RPMI8226 (cell line): ENCODE measurements at regions not wholly inside any gene's neighbourhood (a gene's known extent, or its start where the extent isn't known, plus 50 kb on each side); places are given as distances from the start of the nearest gene placed in this dataset.
A peak's percentile ranks its signal among the peaks of the same experiment; 100 is the strongest.

ENCODE experiments used
- DNase-seq: peaks from one replicate; pipeline ENCODE4 v3.0.0-alpha.2; 2015

DNA sequence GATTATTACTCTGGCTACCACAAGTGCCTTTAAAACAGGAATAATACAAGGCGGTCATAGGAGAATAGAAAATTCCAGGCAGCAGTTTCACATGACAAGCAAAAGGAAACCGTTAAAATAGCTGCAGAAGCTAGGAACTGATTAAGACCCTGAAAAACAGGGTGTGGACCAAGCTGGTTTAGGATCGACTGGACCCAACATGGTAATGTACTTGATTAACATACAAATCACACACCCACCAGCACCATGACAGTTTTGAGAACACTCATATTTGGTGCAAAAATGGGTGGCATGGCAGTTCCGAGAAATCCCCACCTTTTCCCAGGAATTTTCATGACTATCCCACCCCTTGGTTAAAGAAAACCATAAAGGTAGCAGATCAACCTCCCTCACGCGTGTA lies 51.9 kb upstream of the TMEM163 start:
- no peak for DNase-seq

DNA sequence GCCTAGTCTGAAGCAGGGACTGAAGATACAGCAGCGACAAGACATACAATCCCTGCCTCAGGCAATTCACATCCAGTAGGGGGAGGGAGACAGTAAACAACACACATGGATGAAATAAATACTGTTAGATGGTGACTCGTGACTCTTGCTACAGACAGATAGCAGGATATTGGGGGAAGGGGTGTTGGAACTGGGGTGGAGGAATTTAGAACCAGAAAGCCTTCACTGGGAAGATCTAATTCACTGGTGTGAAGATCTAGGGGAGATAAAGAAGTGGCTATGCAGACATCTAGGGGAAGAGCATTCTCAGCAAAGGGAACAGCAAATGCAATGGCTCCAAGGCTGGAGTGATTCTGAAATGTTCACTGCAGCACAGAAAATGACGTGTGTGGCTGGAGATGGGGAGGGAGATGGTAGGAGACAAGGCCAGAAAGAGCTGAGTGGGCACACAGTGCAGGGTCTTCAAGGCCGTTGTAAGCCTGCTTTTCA lies 52.6 kb upstream of the TMEM163 start:
- no peak for DNase-seq

DNA sequence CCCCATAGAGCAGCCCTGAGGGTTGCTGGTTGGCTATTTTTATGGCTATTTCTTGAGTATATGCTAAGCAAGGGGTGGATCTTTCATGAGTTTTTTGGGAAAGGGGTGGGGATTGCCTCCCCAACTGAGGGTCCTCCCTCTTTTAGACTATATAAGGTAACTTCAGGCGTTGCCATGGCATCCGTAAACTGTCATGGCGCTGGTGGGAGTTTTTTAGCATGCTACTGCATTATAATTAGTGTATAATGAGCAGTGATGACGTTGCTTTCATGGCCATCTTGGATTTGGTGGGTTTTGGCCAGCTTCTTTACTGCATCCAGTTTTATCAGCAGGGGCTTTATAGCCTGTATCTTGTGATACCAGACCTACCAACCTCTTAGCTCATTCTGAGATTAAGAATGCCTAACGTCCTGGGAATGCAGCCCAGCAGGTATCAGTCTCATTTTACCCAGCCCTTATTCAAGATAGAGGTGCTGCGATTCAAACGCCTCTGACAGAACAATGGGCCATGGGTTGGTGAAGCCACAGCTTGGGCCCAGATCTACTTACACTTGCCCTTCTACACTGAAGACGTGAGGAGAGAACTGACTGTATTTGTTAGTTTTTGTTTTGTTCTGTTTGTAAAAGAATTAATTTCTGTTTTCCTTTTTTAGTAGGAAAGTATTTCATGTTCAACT lies 53.8 kb upstream of the TMEM163 start:
- no peak for DNase-seq

DNA sequence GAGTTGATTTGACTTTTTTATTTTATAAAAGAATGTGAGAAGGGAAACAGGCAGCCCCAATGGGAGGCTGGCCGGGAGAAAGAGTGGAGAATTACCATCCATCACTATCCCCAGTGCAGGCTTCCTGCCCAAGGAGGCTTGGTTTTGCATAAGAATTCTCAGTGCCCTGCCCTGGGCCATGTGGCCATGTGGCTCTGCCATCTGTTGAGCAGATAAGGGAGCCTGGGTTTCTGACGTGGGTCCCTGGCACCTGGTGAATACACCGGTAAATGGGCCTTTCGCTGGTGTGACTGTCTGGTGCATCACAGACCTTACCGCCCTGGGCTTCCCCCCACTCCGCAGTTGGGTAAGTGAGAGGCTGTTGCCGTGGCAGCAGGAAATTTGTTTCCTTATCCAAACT lies 54.5 kb upstream of the TMEM163 start:
- DNase-seq: no peak

DNA sequence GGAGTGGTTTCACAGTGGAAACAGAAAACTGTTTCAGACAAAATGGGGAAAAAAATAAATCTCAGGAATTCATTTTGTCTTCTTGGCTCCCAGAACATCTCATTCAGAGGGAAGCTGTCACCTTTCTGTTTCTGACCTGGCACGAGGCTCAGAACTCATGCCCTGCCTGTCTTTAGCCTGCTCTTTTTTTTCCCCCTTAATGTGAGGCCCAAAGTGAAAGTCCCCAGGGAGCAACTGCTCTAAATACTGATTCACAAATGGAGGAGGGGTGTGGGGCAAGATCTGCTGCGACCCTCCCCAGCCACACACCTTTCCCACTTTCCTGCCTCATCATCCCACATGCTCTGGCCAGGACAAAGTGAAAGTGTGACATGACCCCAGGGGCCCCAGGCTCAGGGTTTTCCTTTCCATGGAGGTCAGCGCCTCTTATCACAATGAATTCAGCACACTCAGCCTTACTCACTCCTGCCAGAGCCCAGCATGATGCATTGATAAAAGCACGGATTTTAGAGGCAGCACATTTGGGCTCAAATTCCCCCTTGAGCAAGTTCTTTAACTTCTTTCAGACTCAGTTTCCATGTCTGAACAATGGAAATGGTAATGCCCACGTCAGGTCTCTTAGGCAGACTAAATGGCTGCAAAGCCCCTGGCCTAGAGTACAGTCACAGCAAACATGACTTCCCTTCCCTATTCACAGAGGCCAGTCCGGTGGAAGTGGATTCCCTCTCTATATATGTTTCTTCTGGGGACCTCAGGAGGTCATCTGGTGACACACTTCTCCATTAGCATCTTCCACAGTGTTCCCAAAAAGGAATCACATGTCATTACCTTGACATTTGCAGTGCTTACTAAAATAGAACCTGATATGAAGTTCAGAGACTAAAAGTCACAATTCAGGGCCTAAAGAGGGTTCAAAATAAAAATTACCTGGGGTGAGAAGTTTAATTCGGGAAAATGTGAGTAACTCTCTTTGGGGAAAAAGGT lies 55.3 kb upstream of the TMEM163 start:
- DNase-seq: no peak

DNA sequence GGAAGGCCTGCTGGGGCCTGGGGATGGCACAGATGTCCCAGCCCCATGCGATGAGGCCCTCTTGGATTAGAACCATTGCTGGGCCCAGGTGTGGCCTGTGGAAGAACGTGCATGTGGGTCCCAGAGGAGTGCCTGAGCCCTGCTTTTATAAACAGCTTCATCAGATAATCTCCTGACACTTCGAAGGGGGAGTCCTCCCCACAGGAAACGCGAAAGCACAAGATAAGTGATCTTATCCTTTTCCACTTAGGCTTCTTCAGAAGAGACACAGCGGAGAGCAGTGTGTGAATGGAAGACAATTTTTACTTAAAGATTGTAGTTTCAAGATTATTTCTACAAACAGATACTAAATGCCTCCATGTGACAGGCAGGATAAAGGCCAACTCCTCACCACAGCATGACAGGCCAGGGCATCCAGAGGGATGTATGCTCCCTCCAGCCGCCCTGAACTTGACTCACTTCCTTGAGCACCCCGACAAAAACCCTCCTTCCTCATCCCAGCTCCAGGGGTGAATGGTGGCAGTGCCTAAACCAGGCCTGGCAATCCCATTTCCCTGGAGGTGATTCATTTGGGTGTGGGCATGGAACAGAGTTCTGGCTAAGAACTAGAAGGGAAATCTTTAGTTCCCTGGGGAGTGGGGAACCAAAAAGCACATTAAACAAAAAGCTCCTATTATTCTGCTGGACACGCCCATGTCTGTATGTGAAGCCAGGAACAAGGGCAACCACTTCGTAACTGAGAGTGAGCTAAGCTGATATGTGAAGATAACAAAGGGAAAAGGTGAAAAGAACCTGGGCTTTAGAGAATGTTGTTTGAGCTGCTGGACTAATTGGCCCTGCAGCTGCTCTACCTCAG lies 56.2 kb upstream of the TMEM163 start:
- no peak for DNase-seq

DNA sequence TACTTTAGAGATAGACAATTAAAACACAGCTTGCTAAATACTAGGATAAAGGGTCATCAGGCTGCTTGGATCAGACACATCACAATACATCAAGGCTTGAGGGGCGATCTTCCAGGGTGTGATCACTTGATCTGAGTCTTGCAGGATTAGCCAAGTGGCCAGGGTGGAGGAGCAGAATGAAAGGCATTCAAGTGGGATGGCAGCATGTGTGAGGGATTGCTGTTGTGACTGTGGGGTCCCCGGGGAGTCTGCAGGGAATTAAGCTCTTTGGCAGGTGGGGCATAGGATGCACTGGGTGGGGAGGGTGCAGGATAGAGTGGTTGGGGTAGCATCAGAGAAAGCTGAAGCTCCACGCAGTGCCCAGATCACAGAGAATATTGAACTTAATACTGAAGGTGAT lies 58.0 kb upstream of the TMEM163 start:
- DNase-seq: no peak

DNA sequence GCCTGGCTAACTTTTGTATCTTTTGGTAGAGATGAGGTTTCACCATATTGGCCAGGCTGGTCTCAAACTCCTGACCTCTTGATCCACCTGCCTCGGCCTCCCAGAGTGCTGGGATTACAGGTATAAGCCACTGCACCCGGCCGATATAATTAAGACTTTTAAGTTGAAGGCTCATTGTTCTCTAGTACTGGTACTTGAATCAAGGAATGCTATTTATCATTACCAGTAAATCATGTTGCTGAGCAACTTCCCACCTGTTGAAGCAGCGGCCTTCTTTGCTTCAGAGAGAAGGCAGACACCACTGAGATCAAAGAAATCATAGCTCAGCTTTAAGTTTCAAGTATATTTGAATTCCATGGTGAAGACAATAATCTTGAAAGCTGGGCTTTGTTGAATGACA lies 58.8 kb upstream of the TMEM163 start:
- no peak for DNase-seq

DNA sequence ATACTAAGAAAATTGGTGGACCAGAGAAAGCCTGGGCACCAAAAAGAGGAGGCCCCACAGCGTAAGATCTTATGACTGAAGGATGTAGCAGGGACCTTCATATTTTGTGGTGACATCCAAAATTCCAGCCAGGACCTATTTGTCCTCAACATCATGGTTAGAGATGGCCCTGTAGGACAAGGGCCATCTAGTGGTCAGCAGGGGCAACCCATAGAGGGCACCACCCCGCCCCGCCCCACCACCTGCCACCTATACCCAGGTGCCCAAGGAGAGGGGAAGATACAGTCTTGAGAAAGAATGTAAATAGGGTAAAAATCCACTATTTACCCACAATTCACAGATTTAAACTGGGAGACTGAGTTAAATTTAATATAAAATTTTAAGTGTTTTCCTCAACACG lies 59.6 kb upstream of the TMEM163 start:
- no peak for DNase-seq

DNA sequence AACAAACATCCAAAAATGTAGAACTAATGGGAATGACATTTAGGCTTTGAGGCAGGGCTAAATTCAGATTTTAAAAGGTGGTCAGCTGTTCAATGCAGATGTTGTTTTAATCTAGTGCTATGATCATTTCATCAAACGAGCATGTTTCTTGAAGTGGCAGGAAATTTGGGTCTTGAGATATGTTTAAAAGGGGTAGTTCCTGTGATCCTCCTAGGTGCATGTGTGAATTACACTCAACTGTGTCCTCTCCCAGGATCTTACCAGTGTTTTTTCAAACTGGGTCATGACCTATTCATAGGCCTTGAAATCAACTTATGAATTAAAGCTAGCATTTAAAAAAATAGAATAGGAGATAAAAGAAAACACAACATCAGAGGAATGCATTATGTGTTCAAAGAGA lies 57.4 kb upstream of the ACMSD start:
- DNase-seq: no peak

DNA sequence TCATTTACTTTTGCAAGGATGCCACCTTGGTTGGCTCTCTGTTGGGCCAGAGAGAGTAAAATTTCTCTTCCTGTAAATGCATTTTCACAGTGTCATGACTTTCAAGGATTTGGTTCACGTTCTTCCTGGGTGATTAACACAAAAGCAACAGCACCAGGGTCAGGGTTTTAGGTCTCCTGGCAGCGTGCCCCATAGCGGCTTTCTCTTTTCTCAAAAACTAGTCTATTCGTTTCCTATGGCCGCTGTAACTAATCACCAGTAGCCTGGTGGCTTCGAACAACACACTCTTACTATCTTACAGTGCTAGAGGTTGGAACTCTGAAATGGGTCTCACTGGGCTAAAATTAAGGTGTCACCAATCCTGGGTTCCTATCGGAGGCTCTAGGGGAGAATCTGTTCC lies 56.3 kb upstream of the ACMSD start:
- peak; percentile 9 for DNase-seq

DNA sequence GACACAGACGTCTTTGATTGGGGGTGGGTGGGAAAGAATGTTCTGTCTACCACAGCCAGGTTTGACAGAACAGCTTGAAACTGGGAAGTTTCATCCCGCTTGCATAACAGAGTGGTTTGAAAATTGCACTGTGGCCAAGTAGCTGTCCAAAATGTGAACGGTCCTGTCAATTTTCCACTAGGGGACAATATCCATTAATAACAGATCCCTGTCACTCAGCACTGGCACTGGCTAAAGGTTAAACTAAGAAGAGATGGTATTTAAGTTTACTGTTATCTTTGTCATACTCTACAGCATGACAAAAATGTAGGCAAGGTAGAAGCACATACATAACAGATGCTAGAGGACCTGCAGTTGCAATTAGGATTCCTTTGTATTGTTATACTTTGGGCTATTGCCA lies 55.6 kb upstream of the ACMSD start:
- DNase-seq: peak; percentile 54

DNA sequence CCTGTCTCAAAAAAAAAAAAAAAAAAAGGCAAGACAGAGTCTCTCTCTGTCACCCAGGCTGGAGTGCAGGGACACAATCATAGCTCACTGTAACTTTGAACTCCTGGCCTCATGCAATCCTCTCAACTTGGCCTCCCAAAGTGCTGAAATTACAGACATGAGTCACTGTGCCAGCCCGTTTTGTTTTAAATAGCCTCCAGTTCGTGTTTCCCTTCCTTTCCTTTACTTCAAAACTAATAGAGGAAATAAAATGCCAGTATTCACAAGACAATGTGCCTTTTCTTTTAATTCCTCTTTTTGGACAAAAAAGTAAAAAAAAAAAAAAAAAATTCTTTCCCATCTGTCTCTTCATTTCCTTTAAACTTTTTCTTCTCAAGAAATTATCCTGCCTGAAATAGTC lies 54.5 kb upstream of the ACMSD start:
- DNase-seq: no peak

DNA sequence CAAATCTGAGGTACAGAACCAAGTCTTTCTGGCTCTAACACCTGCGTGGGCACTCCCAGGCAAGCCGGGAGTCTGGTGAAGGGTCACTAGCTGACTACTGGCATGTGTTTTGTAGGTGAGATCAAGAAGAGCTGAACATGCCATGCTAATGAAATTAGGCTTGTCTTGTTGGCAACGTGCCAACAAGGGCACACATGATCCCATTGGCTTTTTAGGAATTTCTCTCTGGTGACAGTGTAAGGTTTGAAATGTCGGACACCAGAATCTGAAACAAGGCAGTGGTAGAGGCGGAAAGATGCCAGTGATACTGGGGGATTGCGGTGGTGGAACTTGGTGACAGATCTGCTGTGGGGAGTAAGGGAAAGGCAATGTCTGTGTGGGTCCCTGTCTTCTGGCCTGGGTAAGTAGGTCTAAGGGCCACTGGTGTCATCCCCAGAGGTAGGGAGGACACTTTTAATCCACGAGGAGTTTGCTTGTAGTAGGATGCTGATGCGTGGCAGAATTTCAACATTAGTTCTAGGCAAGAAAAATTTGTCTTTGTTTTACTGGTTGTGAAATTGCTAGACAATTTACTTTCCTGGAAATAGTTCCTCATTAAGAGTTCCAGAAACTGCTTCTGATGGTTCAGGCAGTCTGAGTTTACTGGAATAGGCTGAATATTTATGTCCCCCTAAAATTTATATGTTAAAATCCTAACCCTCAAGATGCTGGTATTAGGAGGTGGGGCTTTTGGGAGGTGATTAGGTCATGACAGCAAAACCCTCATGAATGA lies 52.6 kb upstream of the ACMSD start:
- no peak for DNase-seq

DNA sequence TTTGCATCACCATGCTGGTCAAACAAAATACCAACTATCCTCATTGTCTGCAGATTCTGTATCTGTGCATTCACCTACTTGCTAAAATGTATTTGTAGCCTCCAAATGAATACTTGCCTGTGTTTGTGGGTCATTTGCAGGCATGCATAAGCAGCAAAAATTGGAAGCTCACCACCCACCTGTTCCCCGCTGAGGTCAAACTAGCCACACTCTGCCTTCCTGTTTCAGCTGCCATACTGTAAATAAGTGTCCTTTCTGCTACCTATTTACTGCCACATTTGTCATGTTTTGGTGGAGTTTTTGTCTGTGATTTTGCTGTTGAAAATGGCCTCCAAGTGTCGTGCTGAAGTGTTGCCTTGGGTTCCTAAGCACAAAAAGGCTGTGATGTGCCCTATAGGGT lies 50.0 kb upstream of the ACMSD start:
- DNase-seq: no peak
